Inflammatory macrophage treated with lipopolysaccharide for 1 hour (primary cell): ENCODE measurements at regions not wholly inside any gene's neighbourhood (a gene's known extent, or its start where the extent isn't known, plus 50 kb on each side); places are given as distances from the start of the nearest gene placed in this dataset.
A peak's percentile ranks its signal among the peaks of the same experiment; 100 is the strongest.
"Not testable (repeated sequence)": the region's sequence is repeated elsewhere in the genome, so short reads cannot be mapped to it uniquely, and the experiment has no call there.

Source experiments
- DNase-seq, 2 donors: peaks; one replicate each; pipeline ENCODE4 v3.0.0-alpha.2; 2020 to 2022

GRCh38 chr2:58447586-58447985 is 206.5 kb upstream of the FANCL start:
- DNase-seq: no peak

GRCh38 chr2:58441643-58442042 is 200.5 kb upstream of the FANCL start:
- no peak for DNase-seq

- DNase-seq: no peak
Observed at GRCh38 chr2:58436872-58437271, 195.7 kb upstream of the FANCL start.

DNA sequence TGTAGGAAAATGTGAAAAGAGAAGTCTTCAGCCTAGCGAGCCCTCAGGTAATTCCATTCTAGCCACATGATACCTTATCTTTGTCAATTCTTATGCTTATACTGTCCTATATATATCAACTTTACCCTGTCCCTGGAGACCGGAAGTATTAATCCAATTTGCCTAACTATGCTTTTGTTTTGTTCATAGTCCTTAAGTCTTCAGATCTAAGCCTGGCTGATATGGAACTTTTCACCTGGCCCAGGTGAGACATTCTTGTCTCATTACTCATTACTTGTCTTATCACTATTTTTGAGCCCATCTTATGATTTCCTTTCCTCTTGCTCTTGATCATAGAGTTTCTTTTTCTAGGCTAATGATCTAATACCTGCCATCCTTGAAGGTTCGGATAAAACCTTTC is 194.1 kb upstream of the FANCL start:
- DNase-seq: no peak

- DNase-seq: no peak
Observed at GRCh38 chr2:58434692-58435091, 193.6 kb upstream of the FANCL start.

GRCh38 chr2:58432491-58433170 is 191.5 kb upstream of the FANCL start:
- no peak for DNase-seq

- no peak for DNase-seq
Observed at GRCh38 chr2:58429014-58429875, 188.1 kb upstream of the FANCL start.

DNA sequence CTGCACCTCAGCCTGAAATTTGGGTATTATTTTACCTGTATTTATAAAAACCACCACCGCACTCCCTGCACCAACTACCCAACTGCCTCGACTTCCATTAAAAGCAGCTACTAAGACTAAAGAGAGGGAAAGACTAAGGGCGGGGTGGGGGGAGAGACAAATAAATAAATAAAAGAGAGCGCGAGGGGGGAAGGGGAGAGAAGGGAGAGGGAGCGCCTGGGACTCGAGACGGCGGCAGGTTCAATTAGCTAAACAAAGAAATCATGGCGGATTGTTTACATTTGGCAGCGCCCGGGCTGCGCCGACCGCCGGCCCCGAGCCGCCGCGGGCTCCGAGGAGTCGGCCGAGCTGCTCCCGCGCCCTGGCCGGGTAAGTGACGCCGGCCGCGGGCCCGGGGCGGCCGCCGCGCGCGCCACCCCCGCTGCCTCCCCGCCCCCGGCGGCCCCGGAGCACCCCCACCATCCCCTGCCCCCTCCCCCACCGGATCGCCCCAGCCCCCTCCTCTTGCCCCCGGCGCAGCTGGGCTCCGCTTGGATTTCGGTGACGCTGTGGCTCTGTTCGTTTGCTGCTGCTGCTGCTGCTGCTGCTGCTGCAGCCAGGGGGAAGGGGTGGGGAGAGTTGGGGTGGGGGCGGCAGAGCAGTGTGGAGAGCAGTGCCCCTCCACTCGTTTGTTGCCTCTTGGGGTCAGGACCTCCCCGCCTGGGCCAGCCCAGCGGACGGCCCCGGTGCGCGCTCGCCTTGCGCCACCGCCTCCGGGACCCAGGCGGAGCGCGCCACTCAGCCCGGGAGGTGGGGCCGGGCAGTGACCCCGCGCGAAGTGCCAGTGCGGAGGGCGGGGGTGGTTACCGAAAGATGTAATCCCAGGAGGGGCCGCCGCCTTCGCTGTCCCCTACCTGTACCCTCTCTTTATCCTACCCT is 187.2 kb upstream of the FANCL start:
- no peak for DNase-seq

DNA sequence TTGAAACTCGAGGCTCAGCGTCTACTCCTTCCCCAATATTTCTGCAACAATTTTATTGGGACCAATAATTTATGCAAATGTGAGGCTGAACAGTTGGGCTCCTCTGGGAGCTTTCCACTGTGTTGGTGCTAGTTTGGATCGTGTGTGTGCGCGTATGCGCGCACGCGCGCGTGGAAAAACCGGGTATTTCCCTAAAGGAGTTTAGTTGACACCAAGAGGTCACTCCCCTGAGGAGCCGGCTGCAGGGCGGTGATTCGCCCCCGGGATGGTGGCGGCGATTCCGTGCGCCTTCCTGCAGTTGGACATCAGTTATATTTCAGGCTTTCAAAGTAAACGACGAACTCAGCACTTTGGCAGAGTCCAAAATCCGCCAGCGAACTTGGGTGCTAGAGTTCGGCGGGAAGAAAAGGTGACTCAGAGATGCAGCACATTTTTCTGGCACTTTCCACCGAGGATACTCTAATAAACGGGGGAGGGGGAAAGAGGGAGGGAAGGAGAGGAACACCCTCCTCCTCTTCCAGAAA is 186.5 kb upstream of the FANCL start:
- peak; percentile 17 to 24 for DNase-seq

- DNase-seq: no peak
Observed at GRCh38 chr2:58425368-58425767, 184.2 kb upstream of the FANCL start.

DNA sequence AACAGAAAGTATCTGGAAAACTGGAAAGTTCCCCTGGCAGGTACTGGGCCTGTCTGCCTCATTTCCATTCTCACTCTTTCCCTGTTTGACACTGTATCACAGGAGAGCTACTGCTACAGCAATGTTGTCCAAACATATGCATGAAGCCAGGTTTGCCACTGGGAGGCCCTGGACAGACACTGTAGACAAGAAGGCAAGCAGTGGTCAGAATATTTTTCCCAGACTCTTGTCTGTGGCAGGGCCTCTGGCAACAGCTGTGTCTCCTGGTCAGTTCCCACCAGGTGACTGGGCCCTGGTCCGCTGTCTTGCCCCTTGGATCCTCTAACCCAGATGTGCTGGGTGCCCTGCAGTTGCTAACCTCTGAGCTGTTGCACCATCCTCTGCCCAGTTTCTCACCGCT is 178.9 kb upstream of the FANCL start:
- DNase-seq: no peak

DNA sequence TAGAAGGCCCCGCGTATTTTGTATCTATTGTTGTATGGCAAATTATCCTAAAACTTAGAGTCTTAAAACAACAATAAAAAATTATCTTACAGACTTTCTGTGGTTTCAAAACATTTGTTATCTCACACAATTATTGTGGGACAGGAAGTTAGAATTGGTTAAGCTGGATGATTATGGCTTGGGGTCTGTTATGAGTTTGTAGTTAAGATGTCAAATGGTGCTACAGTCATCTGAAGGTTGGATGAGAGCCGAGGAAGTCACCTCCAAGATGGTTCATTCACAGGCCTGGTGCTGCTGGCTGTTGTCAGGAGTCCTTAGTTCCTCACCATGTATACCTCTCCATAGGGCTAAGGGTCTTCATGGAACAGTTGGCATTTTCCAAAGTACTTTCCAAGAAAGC is 175.6 kb upstream of the FANCL start:
- DNase-seq: no peak

- DNase-seq: no peak
Observed at GRCh38 chr2:58414506-58414905, 173.4 kb upstream of the FANCL start.

DNA sequence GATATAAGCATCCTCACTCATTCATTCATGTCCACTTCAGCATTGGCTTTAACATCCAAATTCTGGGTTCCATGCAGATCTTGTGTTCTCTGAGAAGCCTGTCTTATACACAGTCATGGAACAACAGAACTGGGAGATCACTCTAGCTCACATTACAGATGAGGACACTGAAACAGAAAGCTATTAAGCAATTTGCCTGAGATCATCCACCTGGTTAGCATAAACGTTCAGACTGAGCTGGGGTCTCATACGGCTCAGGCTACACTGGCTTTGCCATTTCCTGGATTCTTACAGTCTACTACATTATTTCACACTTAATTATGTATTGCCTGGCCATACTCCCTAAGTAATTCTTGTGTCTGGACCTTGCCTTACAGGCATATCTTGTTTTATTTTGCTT is 169.4 kb upstream of the FANCL start:
- DNase-seq: no peak

- no peak for DNase-seq
Observed at GRCh38 chr2:58407487-58407886, 166.4 kb upstream of the FANCL start.

DNA sequence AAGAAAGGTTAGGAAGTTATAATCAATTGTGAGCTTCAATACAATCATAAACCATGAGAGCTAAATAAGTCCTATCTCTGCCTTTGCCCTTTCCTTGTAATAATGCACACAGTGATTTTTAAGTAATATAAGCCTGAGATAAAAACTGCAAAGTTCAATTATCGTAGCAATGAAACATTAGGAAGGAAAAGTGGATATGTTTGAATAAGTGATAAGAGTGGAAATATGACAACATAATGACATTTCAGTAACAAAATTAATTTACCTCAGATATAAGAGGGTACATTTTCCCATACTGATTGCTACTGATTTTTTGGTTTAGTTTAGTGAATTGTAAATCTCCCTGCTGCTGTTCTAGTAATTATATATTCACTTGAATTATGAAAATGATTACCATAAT is 164.2 kb upstream of the FANCL start:
- no peak for DNase-seq

DNA sequence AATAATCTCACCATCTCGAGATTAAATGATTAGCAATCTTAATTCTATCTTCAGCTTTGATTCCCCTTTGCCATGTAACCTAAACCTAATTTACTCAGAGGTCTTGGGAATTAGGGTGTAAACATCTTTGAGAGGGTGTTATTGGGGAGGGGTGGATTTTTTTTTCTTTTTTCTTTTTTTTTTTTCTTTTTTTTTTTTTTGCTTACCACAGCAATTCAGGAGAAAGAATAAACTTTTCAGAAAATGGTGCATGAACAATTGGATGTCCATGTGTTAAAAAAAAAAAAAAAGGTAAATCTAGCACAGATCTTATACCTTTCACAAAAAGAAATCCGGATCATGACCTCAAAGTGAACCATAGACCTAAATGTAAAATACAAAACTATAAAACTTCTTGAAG is 160.8 kb upstream of the FANCL start:
- DNase-seq: no peak

- DNase-seq: no peak
Observed at GRCh38 chr2:58398406-58398805, 157.3 kb upstream of the FANCL start.

DNA sequence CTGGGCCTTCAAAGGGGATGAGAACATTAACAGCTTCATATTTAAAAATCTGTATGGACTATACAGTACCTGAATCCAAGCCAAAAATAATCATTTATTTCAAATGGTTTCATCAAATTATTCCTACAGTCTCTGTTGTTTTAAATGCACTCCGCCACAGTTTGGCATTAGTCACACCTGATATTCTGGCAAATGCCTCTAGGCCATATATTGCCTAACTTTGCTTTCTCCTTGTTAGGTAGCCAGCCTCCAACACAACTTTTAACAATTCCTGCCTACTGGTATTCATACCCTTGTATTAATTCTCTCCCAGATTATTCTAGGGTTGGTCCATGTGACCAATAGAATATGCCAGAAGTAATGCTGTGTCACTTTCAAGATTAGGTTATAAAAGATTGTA is 146.6 kb upstream of the FANCL start:
- no peak for DNase-seq

DNA sequence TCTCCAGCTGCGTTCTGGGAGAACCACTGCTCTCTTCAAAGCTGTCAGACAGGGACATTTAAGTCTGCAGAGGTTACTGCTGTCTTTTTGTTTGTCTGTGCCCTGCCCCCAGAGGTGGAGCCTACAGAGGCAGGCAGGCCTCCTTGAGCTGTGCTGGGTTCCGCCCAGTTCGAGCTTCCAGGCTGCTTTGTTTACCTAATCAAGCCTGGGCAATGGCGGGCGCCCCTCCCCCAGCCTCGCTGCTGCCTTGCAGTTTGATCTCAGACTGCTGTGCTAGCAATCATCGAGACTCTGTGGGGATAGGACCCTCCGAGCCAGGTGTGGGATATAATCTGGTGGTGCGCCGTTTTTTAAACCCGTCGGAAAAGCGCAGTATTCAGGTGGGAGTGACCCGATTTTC is 145.8 kb upstream of the FANCL start:
- not testable (repeated sequence) for DNase-seq

DNA sequence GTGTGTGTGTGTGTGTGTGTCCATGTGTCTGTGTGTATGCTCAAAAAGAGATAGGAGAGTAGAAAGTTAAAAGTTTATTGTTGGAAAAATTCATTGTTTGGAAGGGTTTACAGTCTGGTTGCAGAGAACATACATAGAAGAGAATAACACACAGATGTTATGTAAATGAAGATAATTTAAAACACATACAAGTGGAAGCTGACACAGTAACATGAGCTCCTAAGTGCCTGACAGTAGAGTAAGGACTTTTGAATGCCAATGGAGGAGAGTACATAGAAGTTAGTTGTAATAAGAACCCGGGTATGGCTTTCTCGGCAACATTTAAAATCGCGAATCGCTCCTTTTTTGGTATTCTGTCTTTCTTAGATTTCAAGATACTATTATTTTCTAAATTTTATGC is 137.0 kb upstream of the FANCL start:
- DNase-seq: no peak

DNA sequence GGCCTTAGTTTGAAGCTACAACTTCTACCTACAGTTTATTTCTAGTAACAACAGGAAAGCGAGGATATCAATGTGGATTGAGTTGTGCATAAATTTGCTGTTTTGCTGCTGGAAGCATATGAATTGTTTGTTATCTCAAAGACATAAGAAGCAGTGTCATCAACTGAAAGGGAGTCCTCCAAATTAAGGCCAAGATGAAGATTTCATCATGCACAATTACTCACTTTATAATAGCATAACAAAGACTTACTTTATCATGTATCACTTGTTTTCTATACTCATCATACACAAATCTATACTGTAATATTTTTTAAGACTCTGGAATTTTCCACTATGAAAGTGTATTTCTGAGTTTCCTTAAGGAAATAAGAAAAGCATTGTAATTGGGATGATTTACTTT is 136.1 kb upstream of the FANCL start:
- no peak for DNase-seq

GRCh38 chr2:58376592-58376991 is 135.5 kb upstream of the FANCL start:
- no peak for DNase-seq
